ENCODE measurements at regions not wholly inside any gene's neighbourhood (a gene's known extent, or its start where the extent isn't known, plus 50 kb on each side); places are given as distances from the start of the nearest gene placed in this dataset.

GRCh38 chr21:35571910-35572309 is 488.4 kb downstream of the SETD4 start:
- no peak for ATAC-seq
- peaks cover 13% of the 10 kb centered on the region for H3K4me1 ChIP-seq (ENCODE audit: insufficient read depth, low read length)
- POLR2A ChIA-PET = no interaction called here

More at GRCh38 chr21:35571910-35572309, 488.4 kb downstream of the SETD4 start:
- CTCF ChIA-PET (ENCODE audit: low intra/inter-chr PET ratio, low total read pairs) = no interaction called here
- H3K9me3 ChIP-seq (ENCODE audit: low read length) = no peaks in the 10 kb centered on the region
- no peak overlapping the region for H3K9ac ChIP-seq (ENCODE audit: insufficient read depth, low read depth, low read length)
- no TSS peak for BruUV-seq (replicated peaks)
- H2AFZ ChIP-seq (ENCODE audit: low read length) = no peak overlapping the region
- no peaks in the 10 kb centered on the region for H3K79me2 ChIP-seq (ENCODE audit: insufficient read depth, low read length)
- no peak overlapping the region for H3K27ac ChIP-seq (ENCODE audit: extremely low read length, insufficient read depth, low read length)
- WGBS (ENCODE audit: low lambda C conversion rate) = 60% methylated on average over 7 of the region's 7 CpGs
- H4K20me1 ChIP-seq (ENCODE audit: insufficient read depth, low read length) = no peaks in the 10 kb centered on the region
- in situ Hi-C loops (cut with HindIII; ENCODE audit: extremely low pct_ligation_motif_present, low pct_unique_long_range_greater_than_20kb) (no loop called here), intact Hi-C loops (cut with micrococcal nuclease; ENCODE audit: unreplicated experiment) (no loop called here)
- H3K36me3 ChIP-seq (replicated peaks in 1 of 2; ENCODE audit: control insufficient read depth in 1 of 2, insufficient read depth in 2 of 2, low read length in 2 of 2) = no peaks in the 10 kb centered on the region
- FAIRE-seq (no peak), DNase-seq (ENCODE audit: low spot score) (no peak)
- H3K27me3 ChIP-seq (ENCODE audit: control insufficient read depth in 1 of 2, insufficient read depth in 2 of 2, low read length in 2 of 2) = peaks cover 0 to 1% of the 10 kb centered on the region in 2 experiments; a peak in 1 of 5 replicates
- no peak for TF ChIP-seq ZNF597 (CRISPR knock-in tag; IDR thresholded peaks at IDR 0.05)
- TF ChIP-seq SOX5 (CRISPR knock-in tag; IDR thresholded peaks at IDR 0.05; ENCODE audit: borderline replicate concordance) = no peak
- TF ChIP-seq PHF8 (CRISPR knock-in tag; IDR thresholded peaks at IDR 0.05) = no peak
- TF ChIP-seq U2AF1 (optimal IDR thresholded peaks at IDR 0.05; ENCODE audit: low read depth, low read length) = no peak
- TF ChIP-seq ZKSCAN8 (CRISPR knock-in tag; IDR thresholded peaks at IDR 0.05; ENCODE audit: borderline replicate concordance) = no peak
- TF ChIP-seq, protein P1, sequence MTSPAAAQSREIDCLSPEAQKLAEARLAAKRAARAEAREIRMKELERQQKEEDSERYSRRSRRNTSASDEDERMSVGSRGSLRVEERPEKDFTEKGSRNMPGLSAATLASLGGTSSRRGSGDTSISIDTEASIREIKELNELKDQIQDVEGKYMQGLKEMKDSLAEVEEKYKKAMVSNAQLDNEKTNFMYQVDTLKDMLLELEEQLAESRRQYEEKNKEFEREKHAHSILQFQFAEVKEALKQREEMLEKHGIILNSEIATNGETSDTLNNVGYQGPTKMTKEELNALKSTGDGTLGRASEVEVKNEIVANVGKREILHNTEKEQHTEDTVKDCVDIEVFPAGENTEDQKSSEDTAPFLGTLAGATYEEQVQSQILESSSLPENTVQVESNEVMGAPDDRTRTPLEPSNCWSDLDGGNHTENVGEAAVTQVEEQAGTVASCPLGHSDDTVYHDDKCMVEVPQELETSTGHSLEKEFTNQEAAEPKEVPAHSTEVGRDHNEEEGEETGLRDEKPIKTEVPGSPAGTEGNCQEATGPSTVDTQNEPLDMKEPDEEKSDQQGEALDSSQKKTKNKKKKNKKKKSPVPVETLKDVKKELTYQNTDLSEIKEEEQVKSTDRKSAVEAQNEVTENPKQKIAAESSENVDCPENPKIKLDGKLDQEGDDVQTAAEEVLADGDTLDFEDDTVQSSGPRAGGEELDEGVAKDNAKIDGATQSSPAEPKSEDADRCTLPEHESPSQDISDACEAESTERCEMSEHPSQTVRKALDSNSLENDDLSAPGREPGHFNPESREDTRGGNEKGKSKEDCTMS (CRISPR knock-in tag; conservative IDR thresholded peaks at IDR 0.05) = no peak
- TF ChIP-seq, protein P2, sequence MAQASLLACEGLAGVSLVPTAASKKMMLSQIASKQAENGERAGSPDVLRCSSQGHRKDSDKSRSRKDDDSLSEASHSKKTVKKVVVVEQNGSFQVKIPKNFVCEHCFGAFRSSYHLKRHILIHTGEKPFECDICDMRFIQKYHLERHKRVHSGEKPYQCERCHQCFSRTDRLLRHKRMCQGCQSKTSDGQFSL (CRISPR knock-in tag; IDR thresholded peaks at IDR 0.05) = no peak
- no peak for TF ChIP-seq ZNF143 (CRISPR knock-in tag; IDR thresholded peaks at IDR 0.05)
- TF ChIP-seq SOX6 (IDR thresholded peaks at IDR 0.05) = no peak
- TF ChIP-seq SOX6 (CRISPR knock-in tag; IDR thresholded peaks at IDR 0.05) = no peak
- no peak for TF ChIP-seq ZSCAN22 (CRISPR knock-in tag; IDR thresholded peaks at IDR 0.05)
- TF ChIP-seq ZNF572 (CRISPR knock-in tag; IDR thresholded peaks at IDR 0.05) = no peak
- TF ChIP-seq ZNF775 (CRISPR knock-in tag; IDR thresholded peaks at IDR 0.05; ENCODE audit: borderline replicate concordance) = no peak
- TF ChIP-seq, protein P3, sequence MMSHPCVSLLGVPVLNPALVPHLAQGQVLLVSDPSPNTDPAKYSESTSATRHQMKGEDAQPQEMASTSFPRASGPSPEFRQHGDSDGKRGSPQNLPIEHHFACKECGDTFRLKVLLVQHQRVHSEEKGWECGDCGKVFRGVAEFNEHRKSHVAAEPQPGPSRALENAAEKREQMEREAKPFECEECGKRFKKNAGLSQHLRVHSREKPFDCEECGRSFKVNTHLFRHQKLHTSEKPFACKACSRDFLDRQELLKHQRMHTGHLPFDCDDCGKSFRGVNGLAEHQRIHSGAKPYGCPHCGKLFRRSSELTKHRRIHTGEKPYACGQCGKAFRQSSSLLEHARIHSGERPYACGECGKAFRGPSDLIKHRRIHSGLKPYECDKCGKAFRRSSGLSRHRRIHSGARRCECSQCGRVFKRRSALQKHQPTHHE (CRISPR knock-in tag; IDR thresholded peaks at IDR 0.05; ENCODE audit: borderline replicate concordance) = no peak
- TF ChIP-seq, protein P4, sequence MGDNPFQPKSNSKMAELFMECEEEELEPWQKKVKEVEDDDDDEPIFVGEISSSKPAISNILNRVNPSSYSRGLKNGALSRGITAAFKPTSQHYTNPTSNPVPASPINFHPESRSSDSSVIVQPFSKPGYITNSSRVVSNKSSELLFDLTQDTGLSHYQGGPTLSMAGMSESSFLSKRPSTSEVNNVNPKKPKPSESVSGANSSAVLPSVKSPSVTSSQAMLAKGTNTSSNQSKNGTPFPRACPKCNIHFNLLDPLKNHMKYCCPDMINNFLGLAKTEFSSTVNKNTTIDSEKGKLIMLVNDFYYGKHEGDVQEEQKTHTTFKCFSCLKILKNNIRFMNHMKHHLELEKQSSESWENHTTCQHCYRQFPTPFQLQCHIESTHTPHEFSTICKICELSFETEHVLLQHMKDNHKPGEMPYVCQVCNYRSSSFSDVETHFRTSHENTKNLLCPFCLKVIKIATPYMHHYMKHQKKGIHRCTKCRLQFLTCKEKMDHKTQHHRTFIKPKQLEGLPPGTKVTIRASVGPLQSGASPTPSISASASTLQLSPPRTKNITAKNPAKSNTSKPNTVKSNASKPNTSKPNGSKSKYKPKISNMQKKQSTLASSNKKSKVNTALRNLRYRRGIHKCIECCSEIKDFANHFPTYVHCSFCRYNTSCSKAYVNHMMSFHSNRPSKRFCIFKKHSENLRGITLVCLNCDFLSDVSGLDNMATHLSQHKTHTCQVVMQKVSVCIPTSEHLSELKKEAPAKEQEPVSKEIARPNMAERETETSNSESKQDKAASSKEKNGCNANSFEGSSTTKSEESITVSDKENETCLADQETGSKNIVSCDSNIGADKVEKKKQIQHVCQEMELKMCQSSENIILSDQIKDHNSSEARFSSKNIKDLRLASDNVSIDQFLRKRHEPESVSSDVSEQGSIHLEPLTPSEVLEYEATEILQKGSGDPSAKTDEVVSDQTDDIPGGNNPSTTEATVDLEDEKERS (CRISPR knock-in tag; IDR thresholded peaks at IDR 0.05) = no peak
- no peak for TF ChIP-seq ZNF670 (CRISPR knock-in tag; IDR thresholded peaks at IDR 0.05; ENCODE audit: borderline replicate concordance)
- no peak for TF ChIP-seq FOXA1 (IDR thresholded peaks at IDR 0.05)
- TF ChIP-seq FOXA1 (CRISPR knock-in tag; IDR thresholded peaks at IDR 0.05) = no peak
- H3K4me3 ChIP-seq (replicated peaks in 1 of 3; ENCODE audit: insufficient read depth in 1 of 3, low read depth in 2 of 3, low read length in 3 of 3) = no peak overlapping the region
- H3K4me2 ChIP-seq (ENCODE audit: low read depth, low read length) = no peak overlapping the region

Data from HepG2 (cell line).